Colonic mucosa (tissue), 4 donors: ENCODE measurements at regions not wholly inside any gene's neighbourhood (a gene's known extent, or its start where the extent isn't known, plus 50 kb on each side); places are given as distances from the start of the nearest gene placed in this dataset.

ENCODE experiments used
- DNase-seq: peaks from one replicate; pipeline ENCODE4 v3.0.0-alpha.2; 2020
- H3K27ac ChIP-seq: fragments of 200-600 bp; one replicate; pipeline ENCODE4 v1.8.0; 2021
- H3K27me3 ChIP-seq: fragments of 200-600 bp; one replicate; pipeline ENCODE4 v1.8.0; 2021
- H3K36me3 ChIP-seq: fragments of 200-600 bp; one replicate; pipeline ENCODE4 v1.8.0; 2021
- H3K4me1 ChIP-seq: fragments of 200-600 bp; one replicate; pipeline ENCODE4 v1.8.0; 2021; ENCODE audit warnings: mild to moderate bottlenecking
- H3K4me3 ChIP-seq: fragments of 200-600 bp; one replicate; pipeline ENCODE4 v1.8.0; 2021
- H3K9ac ChIP-seq, 2 donors: one replicate each; pipeline ENCODE4 v1.7.0; 2013; ENCODE audit warnings: control low read depth in 2 of 2, low read depth in 2 of 2, low read length in 2 of 2
- H3K9me3 ChIP-seq: fragments of 200-600 bp; one replicate; pipeline ENCODE4 v1.8.0; 2021
- CTCF ChIP-seq: fragments of 200-600 bp; IDR thresholded peaks from one replicate; pipeline ENCODE4 v1.8.0; 2022; ENCODE audit warnings: antibody characterized with exemption, mild to moderate bottlenecking
- intact Hi-C: fragments of 100-400 bp; cut with DNase I; formaldehyde crosslinking; loops from one replicate; pipeline ENCODE4 v1.14.1; 2022
- donor health status: healthy.
- donor health status: DM: no; HTN: no; CAD: no.
- donor health status: DM: no; HTN: no; CAD: no.

DNA sequence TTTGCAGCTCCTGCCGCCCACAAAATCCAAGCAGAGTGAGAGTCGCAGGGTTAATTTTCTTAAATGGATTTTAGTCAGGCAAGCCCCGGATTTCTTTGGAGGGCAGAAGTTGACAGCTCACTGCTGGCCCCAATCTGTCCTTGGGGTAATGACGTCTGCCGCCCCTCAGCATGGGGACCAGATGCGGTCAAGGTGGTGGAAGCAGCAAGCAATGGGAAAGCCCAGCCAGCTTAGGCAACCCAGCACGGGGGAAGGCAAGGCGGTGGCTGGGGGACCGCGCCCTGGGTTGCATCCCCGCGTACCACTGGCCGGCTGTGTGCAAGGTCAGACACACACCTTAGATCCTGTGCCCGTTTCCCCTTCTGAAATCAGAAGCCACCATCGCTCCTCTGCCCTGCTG, 321.7 kb downstream of the C16orf95 start:
- H3K9me3 ChIP-seq: no peaks in the 10 kb centered on the region
- DNase-seq: no peak
- no peak overlapping the region for H3K4me3 ChIP-seq
- no peaks in the 10 kb centered on the region for H3K27me3 ChIP-seq
- H3K4me1 ChIP-seq: no peaks in the 10 kb centered on the region
- H3K9ac ChIP-seq: no peak overlapping the region
- TF ChIP-seq CTCF: no peak
- intact Hi-C loops: no loop called here
- no peaks in the 10 kb centered on the region for H3K36me3 ChIP-seq
- H3K27ac ChIP-seq: no peak overlapping the region

DNA sequence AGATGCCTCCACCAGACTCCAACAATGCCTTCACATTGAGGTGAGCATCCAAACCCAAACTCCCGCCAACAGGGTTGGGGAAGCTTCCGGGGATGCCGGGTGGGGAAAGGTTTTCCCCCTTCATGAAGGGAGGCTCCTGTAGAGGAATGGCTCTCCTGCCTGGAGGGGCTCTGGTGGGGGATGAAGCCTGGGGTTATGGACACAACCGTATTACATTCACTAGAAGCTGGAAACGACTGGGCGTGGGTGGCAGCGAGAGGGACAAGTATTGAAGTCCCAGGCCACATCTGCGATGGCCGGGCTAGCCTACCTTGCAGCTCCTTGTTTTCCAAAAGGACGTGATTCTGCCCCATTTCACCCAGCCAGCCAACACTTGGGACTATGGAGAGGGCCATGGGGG, 321.1 kb downstream of the C16orf95 start:
- TF ChIP-seq CTCF: no peak
- no peak for DNase-seq
- no peaks in the 10 kb centered on the region for H3K27me3 ChIP-seq
- no peaks in the 10 kb centered on the region for H3K36me3 ChIP-seq
- intact Hi-C loops: no loop called here
- H3K9ac ChIP-seq: no peak overlapping the region
- H3K4me1 ChIP-seq: no peaks in the 10 kb centered on the region
- H3K9me3 ChIP-seq: no peaks in the 10 kb centered on the region
- no peak overlapping the region for H3K27ac ChIP-seq
- no peak overlapping the region for H3K4me3 ChIP-seq

GRCh38 chr16:86997058-86997457, 320.1 kb downstream of the C16orf95 start:
- Histone ChIP-seq H3K9me3 (no peaks in the 10 kb centered on the region), H3K9ac (no peak overlapping the region), H3K27me3 (no peaks in the 10 kb centered on the region), H3K27ac (no peak overlapping the region), H3K4me1 (no peaks in the 10 kb centered on the region), H3K4me3 (no peak overlapping the region), H3K36me3 (no peaks in the 10 kb centered on the region)
- TF ChIP-seq CTCF: no peak
- intact Hi-C loops: no loop called here
- DNase-seq: no peak

DNA sequence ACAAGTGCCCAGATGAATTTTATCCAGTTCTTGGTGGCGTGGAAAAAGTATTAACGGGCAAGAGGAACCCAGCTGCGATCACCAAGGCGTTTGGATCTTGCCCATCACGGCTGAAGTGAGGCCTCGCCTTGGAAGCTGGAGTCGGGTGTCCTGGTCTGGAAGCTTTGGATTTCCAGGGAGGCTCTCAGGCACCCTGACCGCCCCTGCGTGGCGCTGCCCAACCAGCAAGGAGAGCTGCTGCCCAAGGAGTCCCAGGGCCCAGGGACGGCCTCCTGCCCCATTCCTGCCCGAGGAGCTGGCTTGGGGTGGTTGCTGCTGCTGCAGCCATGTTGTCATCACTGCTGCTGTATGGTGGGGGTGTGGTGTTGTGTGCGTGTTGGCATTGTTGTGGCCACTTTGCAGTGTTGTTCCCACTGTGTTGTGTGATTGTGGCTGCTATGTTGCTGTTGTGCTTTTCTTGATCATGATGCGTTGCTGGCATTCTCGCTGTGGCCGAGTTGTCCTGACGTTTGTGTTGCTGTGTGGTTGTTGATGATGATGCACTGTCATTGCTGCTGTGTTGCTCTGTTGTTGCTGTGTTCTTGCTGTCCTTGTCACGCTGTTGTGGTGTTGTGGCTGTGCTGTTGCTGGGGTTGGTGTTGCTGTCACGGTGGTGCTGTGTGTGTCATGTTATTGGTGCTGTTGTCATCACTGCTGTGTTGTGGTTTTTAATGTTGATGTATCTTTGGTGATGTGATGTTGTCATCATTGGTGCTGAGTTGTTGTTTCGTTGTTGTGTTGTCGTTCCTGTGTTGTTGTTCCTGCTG, 318.8 kb downstream of the C16orf95 start:
- no peaks in the 10 kb centered on the region for H3K9me3 ChIP-seq
- H3K27ac ChIP-seq: no peak overlapping the region
- no peak for TF ChIP-seq CTCF
- H3K4me3 ChIP-seq: no peak overlapping the region
- H3K9ac ChIP-seq: no peak overlapping the region
- no peak for DNase-seq
- intact Hi-C loops: no loop called here
- H3K36me3 ChIP-seq: no peaks in the 10 kb centered on the region
- H3K27me3 ChIP-seq: no peaks in the 10 kb centered on the region
- H3K4me1 ChIP-seq: no peaks in the 10 kb centered on the region

GRCh38 chr16:87000001-87000400, 317.2 kb downstream of the C16orf95 start:
- Histone ChIP-seq H3K4me1 (no peaks in the 10 kb centered on the region), H3K27ac (no peak overlapping the region), H3K36me3 (no peaks in the 10 kb centered on the region), H3K4me3 (no peak overlapping the region), H3K9ac (no peak overlapping the region), H3K27me3 (no peaks in the 10 kb centered on the region), H3K9me3 (no peaks in the 10 kb centered on the region)
- intact Hi-C loops: no loop called here
- TF ChIP-seq CTCF: no peak
- no peak for DNase-seq
